PC-3 (cell line): ENCODE measurements at regions not wholly inside any gene's neighbourhood (a gene's known extent, or its start where the extent isn't known, plus 50 kb on each side); places are given as distances from the start of the nearest gene placed in this dataset.

Experiments used
- ATAC-seq: fragments of 200-7000 bp; cut with Tn5 transposase; 2 replicates; pipeline ENCODE4 v1.9.1; 2020; ENCODE audit warnings: mild to moderate bottlenecking, moderate library complexity
- BruUV-seq: library from RNA; stranded (reverse); fragments of 400-500 nt; replicated peaks from 2 replicates; lab custom pipeline; 2021; lab: Mats Ljungman, UMichigan
- CTCF ChIA-PET: fragments of 300-600 bp; sonication (Branson Sonifier 250); formaldehyde crosslinking; loops from one replicate; lab custom pipeline; 2022; ENCODE audit warnings: antibody characterized with exemption; lab: Charles Lee
- POLR2A ChIA-PET: fragments of 300-600 bp; sonication (Branson Sonifier 250); formaldehyde crosslinking; loops from one replicate; lab custom pipeline; 2022; ENCODE audit warnings: antibody characterized with exemption; ENCODE audit not compliant: unreplicated experiment; lab: Charles Lee
- DNase-seq: peaks from one replicate; pipeline ENCODE4 v3.0.0-alpha.2; 2015
- H2AFZ ChIP-seq: fragments of 300-600 bp; sonication (generic); 2 replicates; pipeline ENCODE4 v1.6.0; 2016; ENCODE audit warnings: antibody characterized with exemption, low read length
- H3F3A ChIP-seq: fragments of 300-600 bp; sonication (generic); one replicate; pipeline ENCODE4 v1.6.0; 2017; ENCODE audit warnings: antibody characterized with exemption, low read length, control low read depth, mild to moderate bottlenecking; ENCODE audit not compliant: unreplicated experiment
- H3K27ac ChIP-seq: fragments of 300-600 bp; sonication (generic); 2 replicates; pipeline ENCODE4 v1.5.1; 2016; ENCODE audit warnings: mild to moderate bottlenecking, low read length
- H3K27me3 ChIP-seq: fragments of 300-600 bp; sonication (generic); 2 replicates; pipeline ENCODE4 v1.6.1; 2016; ENCODE audit warnings: low read length, mixed read lengths
- H3K36me3 ChIP-seq: fragments of 300-600 bp; sonication (generic); 2 replicates; pipeline ENCODE4 v1.6.1; 2016; ENCODE audit warnings: low read depth, mixed run types, low read length, mixed read lengths
- H3K4me1 ChIP-seq: fragments of 300-600 bp; sonication (generic); 2 replicates; pipeline ENCODE4 v1.5.1; 2016; ENCODE audit warnings: low read length; ENCODE audit not compliant: insufficient read depth
- H3K4me2 ChIP-seq: fragments of 300-600 bp; sonication (generic); 2 replicates; pipeline ENCODE4 v1.6.0; 2016; ENCODE audit warnings: low read length
- H3K4me3 ChIP-seq: fragments of 300-600 bp; sonication (generic); 2 replicates; pipeline ENCODE4 v1.5.1; 2016; ENCODE audit warnings: mild to moderate bottlenecking, low read length, mixed read lengths
- H3K79me2 ChIP-seq: fragments of 300-600 bp; sonication (generic); 2 replicates; pipeline ENCODE4 v1.6.1; 2017; ENCODE audit warnings: low read length, mixed read lengths
- H3K9ac ChIP-seq: fragments of 300-600 bp; sonication (generic); 2 replicates; pipeline ENCODE4 v1.6.0; 2016; ENCODE audit warnings: mild to moderate bottlenecking, low read length
- H3K9me2 ChIP-seq: fragments of 300-600 bp; sonication (generic); replicated peaks from 2 replicates; pipeline ENCODE4 v1.6.1; 2016; ENCODE audit warnings: mixed run types, low read length, mixed read lengths
- H3K9me3 ChIP-seq: fragments of 300-600 bp; sonication (generic); 2 replicates; pipeline ENCODE4 v1.6.1; 2016; ENCODE audit warnings: low read length, mixed read lengths
- H4K20me1 ChIP-seq: fragments of 300-600 bp; sonication (generic); 2 replicates; pipeline ENCODE4 v1.6.1; 2016; ENCODE audit warnings: low read length, mixed read lengths
- EZH2 ChIP-seq: fragments of 300-600 bp; sonication (generic); IDR thresholded peaks from one replicate; pipeline ENCODE4 v1.6.1; 2017; ENCODE audit warnings: antibody characterized with exemption, mild to moderate bottlenecking, low read length; ENCODE audit not compliant: unreplicated experiment
- EZH2phosphoT487 ChIP-seq: fragments of 300-600 bp; sonication (generic); IDR thresholded peaks from 2 replicates; pipeline ENCODE4 v1.6.1; 2018; ENCODE audit warnings: mild to moderate bottlenecking, antibody characterized with exemption, low read length, borderline replicate concordance
- intact Hi-C: fragments of 100-400 bp; cut with micrococcal nuclease; formaldehyde crosslinking; loops from 2 replicates; pipeline ENCODE4 v1.9.0; 2023
- TF ChIP-seq, protein P1 (sequence below): fragments of 300-600 bp; sonication (generic); conservative IDR thresholded peaks from 2 replicates; pipeline ENCODE4 v1.5.1; 2017; ENCODE audit warnings: antibody characterized with exemption, low read depth, mild to moderate bottlenecking, low read length

DNA sequence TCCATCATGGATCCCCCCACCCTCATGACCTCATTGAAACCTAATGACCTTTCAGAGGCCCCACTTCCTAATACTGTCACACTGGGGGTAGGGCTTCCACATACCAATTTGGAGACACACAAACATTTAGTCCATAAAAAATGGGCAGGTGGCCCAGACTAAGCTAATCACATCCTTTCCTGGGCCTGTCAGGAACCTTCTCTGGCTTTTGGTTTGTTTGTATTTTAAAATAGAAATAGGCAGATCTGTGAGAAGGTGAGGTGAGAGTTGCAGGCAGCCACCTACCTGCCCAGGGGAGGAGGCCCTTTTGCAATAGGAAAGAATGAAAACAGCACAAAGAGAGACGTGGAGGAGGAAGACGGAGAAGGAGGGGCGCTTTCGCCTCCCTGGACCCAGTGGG is 90.2 kb upstream of the BOD1 start:
- H3K4me2 ChIP-seq, result no peak overlapping the region
- no peak overlapping the region for H3K4me3 ChIP-seq
- no peaks in the 10 kb centered on the region for H3K9me3 ChIP-seq
- no peak overlapping the region for H3K9ac ChIP-seq
- BruUV-seq, result no TSS peak
- H3K9me2 ChIP-seq, result no peaks in the 10 kb centered on the region
- no peaks in the 10 kb centered on the region for H3K27me3 ChIP-seq
- H2AFZ ChIP-seq, result no peak overlapping the region
- TF ChIP-seq EZH2 (no peak), EZH2phosphoT487 (no peak)
- TF ChIP-seq, protein P1, sequence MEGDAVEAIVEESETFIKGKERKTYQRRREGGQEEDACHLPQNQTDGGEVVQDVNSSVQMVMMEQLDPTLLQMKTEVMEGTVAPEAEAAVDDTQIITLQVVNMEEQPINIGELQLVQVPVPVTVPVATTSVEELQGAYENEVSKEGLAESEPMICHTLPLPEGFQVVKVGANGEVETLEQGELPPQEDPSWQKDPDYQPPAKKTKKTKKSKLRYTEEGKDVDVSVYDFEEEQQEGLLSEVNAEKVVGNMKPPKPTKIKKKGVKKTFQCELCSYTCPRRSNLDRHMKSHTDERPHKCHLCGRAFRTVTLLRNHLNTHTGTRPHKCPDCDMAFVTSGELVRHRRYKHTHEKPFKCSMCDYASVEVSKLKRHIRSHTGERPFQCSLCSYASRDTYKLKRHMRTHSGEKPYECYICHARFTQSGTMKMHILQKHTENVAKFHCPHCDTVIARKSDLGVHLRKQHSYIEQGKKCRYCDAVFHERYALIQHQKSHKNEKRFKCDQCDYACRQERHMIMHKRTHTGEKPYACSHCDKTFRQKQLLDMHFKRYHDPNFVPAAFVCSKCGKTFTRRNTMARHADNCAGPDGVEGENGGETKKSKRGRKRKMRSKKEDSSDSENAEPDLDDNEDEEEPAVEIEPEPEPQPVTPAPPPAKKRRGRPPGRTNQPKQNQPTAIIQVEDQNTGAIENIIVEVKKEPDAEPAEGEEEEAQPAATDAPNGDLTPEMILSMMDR, result no peak
- POLR2A ChIA-PET, result interaction anchor here (0.6 kb wide), 1 partner anchor 60 kb away, joined by 8 read pairs; no protein-coding TSS in a partner anchor
- DNase-seq, result peak; percentile 52
- H4K20me1 ChIP-seq, result no peaks in the 10 kb centered on the region
- no peaks in the 10 kb centered on the region for H3K79me2 ChIP-seq
- intact Hi-C loops, result no loop called here
- peak; percentile 66 for ATAC-seq
- H3K36me3 ChIP-seq, result no peaks in the 10 kb centered on the region
- CTCF ChIA-PET, result interaction anchor here (0.5 kb wide), 1 partner anchor 280 kb away, joined by 3 read pairs; no protein-coding TSS in a partner anchor
- peaks cover 16% of the 10 kb centered on the region for H3K4me1 ChIP-seq
- no peaks in the 10 kb centered on the region for H3F3A ChIP-seq
- H3K27ac ChIP-seq, result 0 out of 2 replicates have a peak overlapping the region, but pooled peaks have one; percentile 5

DNA sequence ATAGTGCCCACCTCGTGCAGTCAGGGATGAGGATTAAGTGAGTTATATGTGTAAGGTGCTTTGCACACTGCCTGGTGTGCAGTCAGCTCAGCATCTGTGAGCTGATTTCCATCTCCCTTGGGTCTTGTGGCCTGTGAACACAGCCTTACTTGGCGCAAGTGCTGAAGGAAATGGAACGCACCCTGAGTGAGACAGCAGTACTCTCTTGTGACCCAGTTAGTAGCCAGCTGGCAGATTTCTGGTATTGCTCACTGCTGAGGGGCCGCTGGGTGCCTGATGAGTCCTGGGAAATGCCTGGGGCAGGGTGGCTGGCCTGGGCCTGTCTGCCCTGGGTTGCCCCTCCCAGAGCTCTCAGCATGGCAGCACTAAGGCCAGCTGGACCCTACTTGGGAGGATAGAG is 90.9 kb upstream of the BOD1 start:
- no peaks in the 10 kb centered on the region for H4K20me1 ChIP-seq
- H3K27ac ChIP-seq, result 0 out of 2 replicates have a peak overlapping the region, but pooled peaks have one; percentile 5
- H3K36me3 ChIP-seq, result no peaks in the 10 kb centered on the region
- H3K4me2 ChIP-seq, result 0 out of 2 replicates have a peak overlapping the region, but pooled peaks have one; percentile 11
- peak; percentile 58 for DNase-seq
- H3F3A ChIP-seq, result no peaks in the 10 kb centered on the region
- TF ChIP-seq, protein P1, result no peak
- TF ChIP-seq EZH2phosphoT487 (no peak), EZH2 (no peak)
- no peaks in the 10 kb centered on the region for H3K9me2 ChIP-seq
- ATAC-seq, result peak; percentile 60
- CTCF ChIA-PET, result no interaction called here
- no TSS peak for BruUV-seq
- H3K4me3 ChIP-seq, result no peak overlapping the region
- POLR2A ChIA-PET, result no interaction called here
- intact Hi-C loops, result no loop called here
- peaks cover 16% of the 10 kb centered on the region for H3K4me1 ChIP-seq
- no peak overlapping the region for H2AFZ ChIP-seq
- H3K9me3 ChIP-seq, result no peaks in the 10 kb centered on the region
- no peaks in the 10 kb centered on the region for H3K27me3 ChIP-seq
- no peak overlapping the region for H3K9ac ChIP-seq
- H3K79me2 ChIP-seq, result no peaks in the 10 kb centered on the region

DNA sequence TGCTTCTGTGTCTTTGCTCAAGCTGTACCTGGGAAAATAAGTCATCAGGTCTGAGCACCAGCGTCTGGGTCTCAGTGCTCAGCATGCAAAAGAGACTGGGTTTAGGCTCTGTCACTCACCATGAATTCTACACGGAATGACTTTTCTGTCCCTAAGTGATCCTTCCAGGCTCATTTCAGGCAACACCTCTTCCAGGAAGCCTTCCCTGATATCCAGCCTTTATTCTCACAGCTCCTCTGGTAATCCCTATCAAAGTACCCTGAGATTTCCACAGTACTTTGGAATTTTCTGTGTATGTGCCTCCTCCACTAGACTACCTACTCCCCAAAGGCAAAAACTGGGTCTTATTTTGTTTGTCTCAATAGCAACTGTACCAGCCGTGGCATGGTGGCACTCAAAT is 92.7 kb upstream of the BOD1 start:
- H4K20me1 ChIP-seq, result no peaks in the 10 kb centered on the region
- H3K79me2 ChIP-seq, result no peaks in the 10 kb centered on the region
- no peak overlapping the region for H3K4me3 ChIP-seq
- peaks cover 20% of the 10 kb centered on the region for H3K4me1 ChIP-seq
- POLR2A ChIA-PET, result no interaction called here
- no peaks in the 10 kb centered on the region for H3K9me2 ChIP-seq
- intact Hi-C loops, result no loop called here
- CTCF ChIA-PET, result no interaction called here
- H3K27ac ChIP-seq, result no peak overlapping the region
- no peaks in the 10 kb centered on the region for H3F3A ChIP-seq
- DNase-seq (no peak), ATAC-seq (no peak)
- no peak overlapping the region for H3K4me2 ChIP-seq
- no peak overlapping the region for H3K9ac ChIP-seq
- H3K36me3 ChIP-seq, result no peaks in the 10 kb centered on the region
- BruUV-seq, result no TSS peak
- no peaks in the 10 kb centered on the region for H3K9me3 ChIP-seq
- TF ChIP-seq EZH2phosphoT487 (no peak), EZH2 (no peak)
- TF ChIP-seq, protein P1, result no peak
- no peak overlapping the region for H2AFZ ChIP-seq
- no peaks in the 10 kb centered on the region for H3K27me3 ChIP-seq
